ENCODE measurements at regions not wholly inside any gene's neighbourhood (a gene's known extent, or its start where the extent isn't known, plus 50 kb on each side); places are given as distances from the start of the nearest gene placed in this dataset.

DNA sequence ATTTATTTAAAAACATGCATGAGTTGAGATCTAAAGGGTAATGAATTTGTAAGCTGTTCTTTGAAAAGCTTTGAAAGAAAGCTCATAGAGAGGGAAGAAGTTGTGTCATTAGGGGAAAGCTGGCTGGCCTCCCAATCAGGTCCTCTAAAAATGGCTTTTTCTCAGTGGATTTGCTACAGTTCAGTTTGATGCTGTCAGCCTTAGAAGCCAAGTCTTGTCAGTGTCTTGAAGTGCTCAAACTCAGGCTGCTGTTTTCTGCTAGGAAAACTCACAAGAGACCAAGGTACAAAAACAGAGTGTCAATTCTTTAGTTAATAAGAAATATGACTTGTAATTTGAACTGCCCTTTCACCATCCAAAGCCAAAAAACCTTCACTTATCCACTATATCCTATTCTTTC is 243.8 kb downstream of the OTOL1 start:
- no peak overlapping the region for H3K27ac Mint-ChIP-seq
- no peak overlapping the region for H3K4me3 Mint-ChIP-seq
- intact Hi-C loops (cut with micrococcal nuclease), result no loop called here
- DNase-seq, result no peak
- H3K27me3 Mint-ChIP-seq (ENCODE audit: low read depth), result no peaks in the 10 kb centered on the region
- CTCF ChIA-PET, result no interaction called here
- no peaks in the 10 kb centered on the region for H3K9me3 Mint-ChIP-seq
- H3K36me3 Mint-ChIP-seq (ENCODE audit: low read depth), result no peaks in the 10 kb centered on the region
- no peaks in the 10 kb centered on the region for H3K4me1 Mint-ChIP-seq (ENCODE audit: low read depth)

DNA sequence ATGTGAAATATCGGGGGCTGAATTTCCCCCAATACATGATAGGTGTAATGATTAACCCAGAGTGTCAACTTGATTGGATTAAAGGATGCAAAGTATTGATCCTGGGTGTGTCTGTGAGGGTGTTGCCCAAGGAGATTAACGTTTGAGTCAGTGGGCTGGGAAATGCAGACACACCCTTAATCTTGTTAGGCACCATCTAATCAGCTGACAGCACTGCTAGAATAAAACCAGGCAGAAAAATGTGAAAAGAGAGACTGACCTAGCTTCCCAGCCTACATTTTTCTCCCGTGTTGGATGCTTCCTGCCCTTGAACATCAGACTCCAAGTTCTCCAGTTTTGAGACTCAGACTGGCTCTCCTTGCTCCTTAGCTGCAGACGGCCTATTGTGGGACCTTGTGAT is 247.8 kb downstream of the OTOL1 start:
- H3K4me3 Mint-ChIP-seq, result no peak overlapping the region
- no peaks in the 10 kb centered on the region for H3K27me3 Mint-ChIP-seq (ENCODE audit: low read depth)
- no peak for DNase-seq
- CTCF ChIA-PET, result no interaction called here
- no peaks in the 10 kb centered on the region for H3K36me3 Mint-ChIP-seq (ENCODE audit: low read depth)
- no peak overlapping the region for H3K27ac Mint-ChIP-seq
- H3K4me1 Mint-ChIP-seq (ENCODE audit: low read depth), result no peaks in the 10 kb centered on the region
- intact Hi-C loops (cut with micrococcal nuclease), result no loop called here
- no peaks in the 10 kb centered on the region for H3K9me3 Mint-ChIP-seq

GRCh38 chr3:161745741-161746140 is 249.1 kb downstream of the OTOL1 start:
- Mint-ChIP-seq H3K4me3 (no peak overlapping the region), H3K36me3 (ENCODE audit: low read depth) (no peaks in the 10 kb centered on the region), H3K4me1 (ENCODE audit: low read depth) (no peaks in the 10 kb centered on the region), H3K9me3 (peaks cover 2% of the 10 kb centered on the region), H3K27ac (no peak overlapping the region), H3K27me3 (ENCODE audit: low read depth) (no peaks in the 10 kb centered on the region)
- intact Hi-C loops (cut with micrococcal nuclease), result no loop called here
- DNase-seq, result no peak
- CTCF ChIA-PET, result no interaction called here

DNA sequence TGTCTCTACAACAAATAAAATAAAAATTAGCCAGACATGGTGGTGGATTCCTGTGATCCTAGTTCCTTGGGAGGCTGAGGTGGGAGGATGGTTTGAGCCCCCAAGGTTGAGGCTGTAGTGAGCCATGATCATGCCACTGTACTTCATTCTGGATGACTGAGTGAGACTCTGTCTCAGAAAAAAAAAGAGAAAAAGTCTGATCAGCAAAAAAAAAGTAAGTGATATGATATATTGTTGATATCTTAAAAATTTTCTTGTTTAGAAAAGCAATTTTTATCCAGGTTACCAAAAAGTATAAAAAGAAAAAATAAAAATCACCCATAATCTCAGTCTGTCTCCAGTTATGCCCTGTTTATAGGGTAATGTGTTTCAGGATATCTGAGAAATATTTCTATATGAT is 251.4 kb downstream of the OTOL1 start:
- H3K36me3 Mint-ChIP-seq (ENCODE audit: low read depth), result no peaks in the 10 kb centered on the region
- intact Hi-C loops (cut with micrococcal nuclease), result no loop called here
- H3K27me3 Mint-ChIP-seq (ENCODE audit: low read depth), result no peaks in the 10 kb centered on the region
- DNase-seq, result no peak
- H3K27ac Mint-ChIP-seq, result no peak overlapping the region
- H3K4me3 Mint-ChIP-seq, result no peak overlapping the region
- CTCF ChIA-PET, result interaction anchor here (0.6 kb wide), 1 partner anchor 259 kb away, joined by 3 read pairs; no protein-coding TSS in a partner anchor
- no peaks in the 10 kb centered on the region for H3K4me1 Mint-ChIP-seq (ENCODE audit: low read depth)
- peaks cover 2% of the 10 kb centered on the region for H3K9me3 Mint-ChIP-seq

GRCh38 chr3:161754420-161755053 is 257.9 kb downstream of the OTOL1 start:
- no peak overlapping the region for H3K4me3 Mint-ChIP-seq
- H3K4me1 Mint-ChIP-seq (ENCODE audit: low read depth), result no peaks in the 10 kb centered on the region
- DNase-seq, result no peak
- peaks cover 2% of the 10 kb centered on the region for H3K9me3 Mint-ChIP-seq
- intact Hi-C loops (cut with micrococcal nuclease), result no loop called here
- H3K36me3 Mint-ChIP-seq (ENCODE audit: low read depth), result no peaks in the 10 kb centered on the region
- H3K27ac Mint-ChIP-seq, result no peak overlapping the region
- no peaks in the 10 kb centered on the region for H3K27me3 Mint-ChIP-seq (ENCODE audit: low read depth)
- CTCF ChIA-PET, result no interaction called here

- CTCF ChIA-PET, result no interaction called here
- Mint-ChIP-seq H3K36me3 (ENCODE audit: low read depth) (no peaks in the 10 kb centered on the region), H3K27ac (no peak overlapping the region), H3K9me3 (no peaks in the 10 kb centered on the region), H3K4me3 (no peak overlapping the region), H3K27me3 (ENCODE audit: low read depth) (no peaks in the 10 kb centered on the region), H3K4me1 (ENCODE audit: low read depth) (no peaks in the 10 kb centered on the region)
- DNase-seq, result no peak
- intact Hi-C loops (cut with micrococcal nuclease), result no loop called here
These were observed 262.8 kb downstream of the OTOL1 start for GRCh38 chr3:161759444-161759843.

DNA sequence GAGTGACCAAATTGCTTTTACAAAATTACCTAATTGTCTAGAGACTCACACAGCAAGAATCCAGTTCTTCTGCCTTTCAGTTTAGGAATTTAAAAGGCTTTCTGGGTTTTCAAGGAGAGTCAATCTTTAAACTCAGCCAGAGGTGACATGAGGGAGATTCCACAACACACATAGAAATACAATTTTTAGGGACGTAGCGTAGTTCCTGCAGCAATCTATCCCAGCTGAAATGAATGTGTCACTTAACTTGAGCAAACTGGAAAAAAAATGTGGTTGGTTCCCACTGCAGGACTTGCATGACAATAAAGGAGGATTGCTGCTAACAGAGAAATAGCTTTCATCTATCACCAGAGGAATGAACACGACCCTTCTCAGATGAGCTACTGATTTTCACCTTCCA is 269.7 kb downstream of the OTOL1 start:
- no peaks in the 10 kb centered on the region for H3K27me3 Mint-ChIP-seq (ENCODE audit: low read depth)
- no peaks in the 10 kb centered on the region for H3K36me3 Mint-ChIP-seq (ENCODE audit: low read depth)
- no peak for DNase-seq
- H3K4me1 Mint-ChIP-seq (ENCODE audit: low read depth), result no peaks in the 10 kb centered on the region
- H3K9me3 Mint-ChIP-seq, result no peaks in the 10 kb centered on the region
- H3K4me3 Mint-ChIP-seq, result no peak overlapping the region
- intact Hi-C loops (cut with micrococcal nuclease), result no loop called here
- CTCF ChIA-PET, result no interaction called here
- H3K27ac Mint-ChIP-seq, result no peak overlapping the region

GRCh38 chr3:161770484-161771386 is 274.1 kb downstream of the OTOL1 start:
- Mint-ChIP-seq H3K4me1 (ENCODE audit: low read depth) (no peaks in the 10 kb centered on the region), H3K36me3 (ENCODE audit: low read depth) (no peaks in the 10 kb centered on the region), H3K4me3 (no peak overlapping the region)

GRCh38 chr3:161781381-161781780 is 284.8 kb downstream of the OTOL1 start:
- Mint-ChIP-seq H3K36me3 (ENCODE audit: low read depth) (no peaks in the 10 kb centered on the region), H3K9me3 (peaks cover 4% of the 10 kb centered on the region), H3K4me3 (no peak overlapping the region), H3K27me3 (ENCODE audit: low read depth) (no peaks in the 10 kb centered on the region), H3K4me1 (ENCODE audit: low read depth) (no peaks in the 10 kb centered on the region), H3K27ac (no peak overlapping the region)
- CTCF ChIA-PET, result no interaction called here
- intact Hi-C loops (cut with micrococcal nuclease), result no loop called here
- no peak for DNase-seq

More at GRCh38 chr3:161770484-161771386, 274.1 kb downstream of the OTOL1 start:
- Mint-ChIP-seq H3K27me3 (ENCODE audit: low read depth) (no peaks in the 10 kb centered on the region), H3K27ac (no peak overlapping the region), H3K9me3 (no peaks in the 10 kb centered on the region)
- intact Hi-C loops (cut with micrococcal nuclease), result no loop called here
- CTCF ChIA-PET, result interaction anchor here (1.5 kb wide), 1 partner anchor 12 kb away, joined by 4 read pairs; no protein-coding TSS in a partner anchor
- DNase-seq, result no peak

- CTCF ChIA-PET, result no interaction called here
- Mint-ChIP-seq H3K4me1 (ENCODE audit: low read depth) (no peaks in the 10 kb centered on the region), H3K9me3 (no peaks in the 10 kb centered on the region), H3K4me3 (no peak overlapping the region), H3K27ac (no peak overlapping the region), H3K36me3 (ENCODE audit: low read depth) (no peaks in the 10 kb centered on the region), H3K27me3 (ENCODE audit: low read depth) (no peaks in the 10 kb centered on the region)
- DNase-seq, result no peak
- intact Hi-C loops (cut with micrococcal nuclease), result no loop called here
These were observed 296.8 kb downstream of the OTOL1 start for GRCh38 chr3:161793194-161793930.

- H3K36me3 Mint-ChIP-seq (ENCODE audit: low read depth), result no peaks in the 10 kb centered on the region
- H3K27ac Mint-ChIP-seq, result no peak overlapping the region
These were observed 297.9 kb downstream of the OTOL1 start for GRCh38 chr3:161794551-161794950.

DNA sequence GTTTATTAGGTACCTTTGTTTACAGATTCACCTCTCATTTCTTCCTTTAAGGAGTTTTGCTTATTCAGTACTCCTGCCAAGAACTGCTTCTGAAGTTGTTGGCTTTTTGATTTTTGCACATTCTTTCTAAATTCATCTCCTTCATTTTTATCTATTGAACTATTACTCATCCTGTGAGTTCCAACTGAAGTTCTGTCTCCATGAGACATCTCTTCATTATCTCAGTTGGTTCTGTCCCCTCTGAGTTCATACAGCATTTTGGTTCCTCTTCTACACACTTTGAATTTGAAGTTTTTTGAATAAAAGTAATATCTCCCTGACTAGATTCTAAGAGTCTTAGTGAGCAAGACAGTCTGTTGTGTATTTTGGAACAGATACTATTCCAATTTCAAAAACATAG is 299.7 kb downstream of the OTOL1 start:
- H3K27ac Mint-ChIP-seq, result no peak overlapping the region
- no peaks in the 10 kb centered on the region for H3K4me1 Mint-ChIP-seq (ENCODE audit: low read depth)
- intact Hi-C loops (cut with micrococcal nuclease), result no loop called here
- H3K9me3 Mint-ChIP-seq, result peaks cover 2% of the 10 kb centered on the region
- CTCF ChIA-PET, result no interaction called here
- H3K4me3 Mint-ChIP-seq, result no peak overlapping the region
- no peak for DNase-seq
- no peaks in the 10 kb centered on the region for H3K36me3 Mint-ChIP-seq (ENCODE audit: low read depth)
- H3K27me3 Mint-ChIP-seq (ENCODE audit: low read depth), result no peaks in the 10 kb centered on the region

More at GRCh38 chr3:161794551-161794950, 297.9 kb downstream of the OTOL1 start:
- H3K9me3 Mint-ChIP-seq, result peaks cover under 1% of the 10 kb centered on the region
- no peak overlapping the region for H3K4me3 Mint-ChIP-seq
- intact Hi-C loops (cut with micrococcal nuclease), result no loop called here
- no peaks in the 10 kb centered on the region for H3K4me1 Mint-ChIP-seq (ENCODE audit: low read depth)
- H3K27me3 Mint-ChIP-seq (ENCODE audit: low read depth), result no peaks in the 10 kb centered on the region
- CTCF ChIA-PET, result no interaction called here
- no peak for DNase-seq
